GM18519 (cell line): ENCODE measurements at regions not wholly inside any gene's neighbourhood (a gene's known extent, or its start where the extent isn't known, plus 50 kb on each side); places are given as distances from the start of the nearest gene placed in this dataset.

Experiments
- ATAC-seq: cut with Tn5 transposase; IDR thresholded peaks from one replicate; pipeline ENCODE4 v1.9.1; 2021; ENCODE audit warnings: mild to moderate bottlenecking, moderate library complexity; ENCODE audit not compliant: unreplicated experiment, low FRiP score

DNA sequence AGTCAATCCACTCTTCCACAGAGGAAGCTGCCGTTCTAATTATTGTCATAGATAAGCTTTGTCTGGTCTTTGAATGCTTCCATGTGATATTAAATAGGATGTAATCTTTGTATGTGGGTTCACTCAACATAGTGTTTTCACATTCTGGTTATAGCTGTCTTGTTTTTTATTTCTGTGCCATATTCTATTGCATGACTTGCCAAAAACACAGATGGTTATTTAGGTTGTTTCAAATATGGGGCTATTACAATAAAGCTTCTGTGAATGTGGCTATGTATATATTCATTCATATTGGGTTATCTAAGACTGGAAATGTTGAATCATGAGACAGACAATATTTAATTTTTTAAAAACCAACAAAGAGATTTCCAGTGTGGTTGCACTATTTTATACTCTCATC, 1109.3 kb upstream of the LRRTM3 start:
- no peak for ATAC-seq

DNA sequence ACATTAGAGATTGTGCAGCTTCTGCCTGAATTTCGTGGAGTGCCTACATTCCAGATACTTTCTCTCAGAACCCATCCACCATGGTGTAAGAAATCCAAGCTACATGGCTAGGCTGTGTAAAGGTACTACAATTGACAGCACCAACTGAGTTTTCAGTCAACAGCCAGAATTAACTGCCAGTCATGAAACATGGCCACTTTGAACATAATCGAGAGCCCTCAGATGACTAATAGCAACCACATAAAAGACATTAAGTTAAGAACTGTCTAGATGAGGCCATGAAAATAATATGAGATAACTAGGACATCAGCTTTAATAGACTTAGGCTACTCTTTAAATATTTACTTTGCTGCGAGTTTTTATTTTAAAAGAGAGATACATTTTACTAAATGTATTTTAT, 1106.8 kb upstream of the LRRTM3 start:
- ATAC-seq = no peak

DNA sequence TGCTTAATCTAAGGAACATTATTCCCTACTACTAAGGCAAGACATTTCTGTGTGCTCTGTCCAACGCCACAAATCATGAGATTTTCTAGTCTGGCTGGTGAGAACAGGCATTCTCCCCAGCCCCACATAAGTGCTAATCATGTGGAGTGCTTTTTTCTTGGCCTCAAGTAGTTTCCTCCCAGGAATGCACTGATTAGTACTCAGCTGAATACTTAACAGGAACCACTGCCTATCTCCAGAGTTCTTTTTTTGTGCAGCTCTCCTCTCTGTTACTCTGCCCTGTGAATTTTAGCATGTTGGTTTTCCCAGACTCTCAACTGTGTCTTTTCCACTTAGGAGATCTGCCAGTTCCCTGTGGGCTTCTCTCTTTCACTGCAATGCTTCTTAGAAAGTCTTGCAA, 1098.5 kb upstream of the LRRTM3 start:
- no peak for ATAC-seq

DNA sequence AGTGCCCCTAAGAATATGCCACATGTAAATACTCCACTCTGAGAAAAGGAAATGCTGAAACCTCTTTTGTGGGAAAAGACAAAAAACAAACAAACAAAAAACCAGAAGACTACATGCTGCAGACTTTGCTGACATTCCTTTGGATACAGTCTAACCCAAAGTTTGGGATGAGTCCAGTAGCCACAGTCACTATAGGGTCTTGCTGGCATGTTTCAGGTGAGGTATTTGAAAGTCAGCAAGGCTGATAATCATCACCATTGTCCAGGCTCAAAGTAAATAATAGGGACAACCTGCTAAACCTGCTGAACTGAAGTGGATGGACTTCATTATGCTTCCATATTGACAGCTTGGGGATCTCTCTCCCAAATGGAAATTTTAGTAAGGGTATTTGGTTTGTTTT, 1087.0 kb upstream of the LRRTM3 start:
- no peak for ATAC-seq

DNA sequence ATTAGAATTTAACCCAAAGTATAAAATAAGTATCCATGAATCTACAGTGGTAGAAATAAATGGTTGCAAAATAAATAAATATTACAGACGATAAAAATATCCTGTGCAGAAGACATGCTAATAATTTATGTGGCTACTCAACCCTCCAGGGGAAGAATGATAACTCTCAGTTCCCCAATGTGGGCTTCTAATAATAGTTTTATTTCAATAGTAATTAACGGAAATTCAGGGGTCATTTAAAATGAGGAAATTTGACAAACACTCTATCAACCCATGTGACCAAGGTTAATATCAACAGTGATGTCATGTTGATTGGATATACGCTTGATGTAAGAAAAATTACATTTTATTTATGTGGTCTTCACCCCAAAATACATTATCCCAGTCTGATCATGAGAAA, 1082.6 kb upstream of the LRRTM3 start:
- ATAC-seq = no peak

DNA sequence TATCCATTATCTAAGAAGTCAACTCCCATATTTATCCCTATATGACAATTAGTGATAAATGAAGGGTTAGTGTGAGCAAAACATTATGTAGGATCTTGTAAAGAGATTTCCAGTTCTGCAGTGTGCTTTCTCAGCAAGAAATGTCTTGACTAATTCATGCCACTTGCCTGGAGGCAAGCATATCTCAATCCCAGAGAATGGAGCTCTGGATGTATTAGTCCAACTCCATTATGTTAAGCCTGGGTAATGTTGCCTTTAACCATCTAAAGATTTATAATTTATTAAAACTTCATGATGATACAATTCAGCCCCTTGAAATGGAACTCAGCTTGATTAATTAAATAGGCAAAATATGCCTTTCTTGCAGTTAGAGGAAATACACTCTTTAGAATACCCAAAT, 1079.9 kb upstream of the LRRTM3 start:
- no peak for ATAC-seq

DNA sequence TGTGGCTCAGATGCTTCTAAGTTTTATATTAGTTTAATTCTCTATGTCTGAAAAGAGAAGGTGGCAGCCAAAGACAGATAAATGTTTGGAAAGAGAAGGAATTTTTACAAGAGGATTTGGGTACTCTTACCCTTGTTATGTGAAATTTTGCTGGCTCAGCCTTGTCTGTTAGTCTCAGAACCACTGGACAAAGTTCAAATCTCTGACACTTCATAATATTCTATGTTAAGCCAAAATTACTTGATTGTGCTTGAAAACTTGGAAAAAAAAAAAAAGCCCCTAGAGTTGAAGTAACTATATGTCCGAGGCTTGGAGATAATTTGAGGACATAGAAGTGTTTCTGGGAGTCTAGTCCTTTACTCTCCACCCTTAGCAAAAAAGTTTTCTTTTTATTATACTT, 1079.3 kb upstream of the LRRTM3 start:
- ATAC-seq = no peak

DNA sequence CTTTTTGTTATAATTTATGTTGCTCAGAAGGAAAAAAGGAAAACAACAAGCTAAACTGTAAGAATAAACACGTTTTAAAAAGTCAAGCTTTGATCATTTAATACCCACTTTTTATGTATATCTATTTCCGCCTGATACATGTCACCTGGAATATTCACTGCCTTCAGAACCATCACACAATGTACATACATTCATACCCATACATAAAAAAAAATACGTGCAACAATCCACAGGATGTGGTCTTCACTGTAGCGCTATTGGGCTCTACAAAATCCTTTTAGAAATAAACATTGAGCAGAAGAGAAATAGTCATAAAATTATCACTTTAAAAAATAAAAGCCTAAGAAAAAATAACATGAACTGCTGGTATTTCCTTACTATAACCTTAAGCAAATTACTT, 1078.9 kb upstream of the LRRTM3 start:
- ATAC-seq = no peak

DNA sequence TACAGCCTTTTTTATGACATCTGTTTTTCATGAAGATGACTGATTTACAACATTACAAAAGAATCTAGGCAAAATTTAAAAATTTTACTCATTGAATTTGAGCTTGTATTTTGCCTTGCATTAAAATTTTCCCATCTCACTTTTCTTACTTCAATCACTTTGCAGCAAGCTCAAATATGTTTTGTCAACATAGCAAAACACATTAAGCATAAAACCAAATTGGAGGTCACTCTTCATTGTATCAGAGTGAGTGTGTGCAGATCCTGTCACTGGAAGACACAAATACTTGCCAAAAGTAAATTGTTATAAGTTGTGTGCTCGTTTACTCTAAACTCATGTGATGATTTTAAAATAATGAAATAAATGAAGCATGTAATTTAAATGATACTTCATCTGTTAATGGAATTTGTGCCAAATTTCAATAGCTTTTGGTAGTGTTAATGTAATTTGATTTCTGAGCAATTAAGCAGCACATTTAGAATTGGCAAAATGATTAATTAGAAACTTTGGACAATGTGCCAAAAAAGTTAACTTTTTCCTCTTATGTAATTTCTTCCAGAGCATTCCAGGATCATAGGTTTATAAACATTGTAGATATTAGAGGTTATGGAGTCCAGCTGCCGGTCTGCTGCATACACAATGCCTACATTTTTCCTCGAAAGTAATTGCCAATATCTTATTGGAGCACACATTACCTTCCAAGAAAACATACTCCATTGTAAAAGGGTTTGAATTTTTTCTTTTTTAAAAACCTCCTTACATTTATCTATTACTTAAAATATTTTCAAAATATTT, 1078.2 kb upstream of the LRRTM3 start:
- ATAC-seq = no peak

DNA sequence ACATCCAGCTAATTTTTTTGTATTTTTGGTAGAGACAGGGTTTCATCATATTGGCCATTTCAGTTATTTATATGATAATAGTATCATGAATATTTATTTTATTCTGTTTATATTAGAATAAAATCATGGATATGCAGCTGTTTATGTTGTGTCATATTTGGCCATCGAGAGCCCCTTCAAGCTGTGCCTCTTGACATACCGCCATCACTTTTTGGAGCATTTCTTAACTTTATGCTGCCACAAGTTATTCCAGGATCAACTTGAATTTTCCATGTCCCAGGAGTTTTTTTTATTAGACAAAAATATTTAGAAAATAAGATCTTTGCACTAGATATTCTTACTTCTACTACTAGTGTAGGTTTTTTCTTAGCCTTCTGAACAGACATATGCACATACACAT, 1067.0 kb upstream of the LRRTM3 start:
- no peak for ATAC-seq

DNA sequence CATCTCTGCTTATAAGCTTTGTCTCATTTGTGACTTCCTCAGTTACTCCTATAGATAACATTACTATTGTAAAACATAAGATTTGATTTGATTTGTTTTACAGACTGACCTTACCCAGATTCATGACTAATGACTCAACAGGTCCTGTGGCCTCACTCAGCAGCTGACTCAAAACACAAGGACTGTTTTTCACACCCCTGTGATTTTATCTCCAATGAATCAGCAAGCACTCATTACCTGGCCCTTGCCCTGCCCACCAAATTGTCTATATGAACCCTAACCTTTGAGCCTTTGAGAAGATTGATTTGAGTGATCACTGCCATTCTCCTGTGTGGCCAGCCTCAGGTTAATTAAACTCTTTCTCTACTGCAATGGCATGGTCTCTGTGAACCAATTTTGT, 1064.6 kb upstream of the LRRTM3 start:
- peak; percentile 79 for ATAC-seq
